CD4-positive, alpha-beta T cell treated with Interleukin-2 at 100 ng/mL for 4 hours (primary cell): ENCODE measurements at regions not wholly inside any gene's neighbourhood (a gene's known extent, or its start where the extent isn't known, plus 50 kb on each side); places are given as distances from the start of the nearest gene placed in this dataset.
"Not testable (repeated sequence)": the region's sequence is repeated elsewhere in the genome, so short reads cannot be mapped to it uniquely, and the experiment has no call there.

ENCODE experiments used
- DNase-seq: peaks from one replicate; pipeline ENCODE4 v3.0.0-alpha.2; 2020; ENCODE audit warnings: low spot score

GRCh38 chr4:141290771-141291170 is 70.1 kb downstream of the ZNF330 start:
- no peak for DNase-seq

DNA sequence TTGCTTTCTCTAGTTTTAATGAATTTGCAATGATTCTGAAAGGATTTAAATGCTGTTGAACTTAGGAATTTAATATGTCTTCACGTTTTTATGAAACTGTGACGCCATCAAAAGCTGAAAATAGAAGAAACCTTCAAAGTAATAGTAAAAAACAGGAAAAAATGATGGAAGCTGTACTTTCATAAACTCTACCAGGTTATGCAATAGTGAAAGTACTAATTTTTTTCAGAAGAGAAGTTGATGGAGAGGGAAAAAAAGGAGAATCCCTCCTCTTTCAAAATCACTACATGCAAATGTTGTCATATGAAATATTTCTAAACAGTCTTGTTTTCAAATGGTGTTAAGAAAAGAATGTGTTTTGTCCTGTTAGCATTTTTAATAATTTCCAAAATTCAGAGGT is 73.6 kb downstream of the ZNF330 start:
- no peak for DNase-seq

DNA sequence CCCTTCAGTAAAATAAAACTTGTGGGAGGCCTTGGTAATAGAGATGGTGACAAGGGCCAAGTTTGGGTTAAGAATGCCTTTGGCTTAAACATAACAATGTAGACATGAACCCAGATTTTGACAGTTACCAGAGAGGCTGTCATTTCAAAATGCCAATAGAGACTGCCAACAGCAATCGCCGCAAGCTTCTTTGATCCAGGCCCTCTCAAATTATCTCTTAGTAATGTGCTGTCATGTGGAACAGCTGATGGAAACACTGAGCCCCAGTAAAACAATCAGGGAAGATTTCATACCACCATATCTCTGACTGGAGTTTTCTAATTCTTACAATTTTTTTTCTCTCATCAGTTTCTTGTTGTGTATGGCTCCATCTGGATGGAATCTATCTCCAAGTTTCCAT is 80.5 kb downstream of the ZNF330 start:
- DNase-seq: no peak

- no peak for DNase-seq
These were observed 82.2 kb downstream of the ZNF330 start for GRCh38 chr4:141302924-141303323.

GRCh38 chr4:141304346-141304745 is 83.7 kb downstream of the ZNF330 start:
- no peak for DNase-seq

GRCh38 chr4:141306331-141306730 is 85.6 kb downstream of the ZNF330 start:
- no peak for DNase-seq

DNA sequence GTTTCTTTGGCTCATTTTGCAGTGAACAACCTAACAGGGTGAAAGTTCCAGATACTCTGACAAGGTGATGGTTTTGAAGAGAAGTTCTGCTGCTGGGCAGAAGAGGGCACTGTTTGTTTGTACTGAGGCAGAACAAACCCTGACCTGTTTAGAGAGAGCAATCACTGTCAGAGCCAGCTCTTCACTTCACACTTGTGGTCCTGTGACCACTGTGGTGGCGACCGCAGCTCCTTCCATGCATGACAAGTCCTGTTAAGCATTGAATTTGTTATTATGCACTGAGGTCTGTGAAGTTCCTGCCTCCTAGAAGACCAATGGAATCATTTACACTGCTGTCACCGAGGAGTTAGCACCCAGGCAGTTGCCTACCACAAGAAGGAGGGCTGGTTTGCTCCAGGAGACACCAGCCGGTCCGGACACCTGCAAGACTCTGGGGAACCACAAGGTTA is 86.6 kb downstream of the ZNF330 start:
- DNase-seq: peak; percentile 60

- DNase-seq: no peak
These were observed 89.2 kb downstream of the ZNF330 start for GRCh38 chr4:141309874-141310273.

GRCh38 chr4:141311246-141312204 is 90.8 kb downstream of the ZNF330 start:
- DNase-seq: no peak

GRCh38 chr4:141314627-141315026 is 93.9 kb downstream of the ZNF330 start:
- no peak for DNase-seq

DNA sequence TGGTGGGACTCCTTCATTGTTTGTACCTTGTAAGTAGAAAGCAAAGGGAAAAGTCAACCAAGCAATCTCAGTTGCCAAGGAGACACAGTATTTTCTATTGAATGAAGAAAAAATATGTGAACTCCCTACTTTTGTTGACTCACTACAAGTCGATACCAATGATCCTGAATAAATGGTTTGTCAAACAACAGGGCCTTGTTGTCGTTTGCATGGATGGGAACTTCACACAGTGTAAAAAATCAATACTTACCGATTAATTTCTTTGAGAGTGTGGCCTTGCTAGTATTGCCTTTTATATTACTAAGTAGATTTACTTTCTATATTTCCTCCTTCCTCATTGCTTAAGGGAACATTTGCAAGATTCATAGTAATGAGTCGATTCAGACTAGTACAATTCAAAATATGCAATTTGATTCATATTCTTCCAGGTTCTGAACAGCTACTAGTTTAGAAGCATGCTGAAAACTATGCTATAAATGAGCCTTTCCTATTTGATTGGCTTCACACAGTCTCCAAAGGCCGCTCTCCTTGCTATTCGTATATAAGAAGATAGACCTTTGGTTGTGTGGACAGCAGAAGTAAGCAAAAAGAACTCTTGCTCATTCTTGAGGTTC is 108.0 kb downstream of the ZNF330 start:
- no peak for DNase-seq

DNA sequence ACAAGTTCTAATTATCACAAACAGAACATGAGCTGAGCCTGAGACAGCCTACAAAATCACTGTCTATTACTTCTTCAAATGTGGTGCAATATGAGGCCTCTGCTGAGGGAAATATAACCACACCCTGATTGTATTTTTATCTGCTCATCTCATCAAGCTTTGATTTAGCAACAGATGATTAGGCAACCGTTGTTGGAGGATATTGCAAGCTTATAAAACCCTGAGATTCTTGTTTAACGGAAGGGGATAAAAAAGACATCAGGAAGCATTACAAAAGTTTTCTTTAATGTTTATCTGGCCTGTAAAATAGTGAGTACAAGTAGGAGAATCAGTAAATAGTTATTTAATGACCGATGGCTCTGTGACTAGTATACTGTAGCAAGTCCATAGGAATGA is 108.5 kb downstream of the ZNF330 start:
- DNase-seq: peak; percentile 11

GRCh38 chr4:141330616-141331015 is 109.9 kb downstream of the ZNF330 start:
- no peak for DNase-seq

DNA sequence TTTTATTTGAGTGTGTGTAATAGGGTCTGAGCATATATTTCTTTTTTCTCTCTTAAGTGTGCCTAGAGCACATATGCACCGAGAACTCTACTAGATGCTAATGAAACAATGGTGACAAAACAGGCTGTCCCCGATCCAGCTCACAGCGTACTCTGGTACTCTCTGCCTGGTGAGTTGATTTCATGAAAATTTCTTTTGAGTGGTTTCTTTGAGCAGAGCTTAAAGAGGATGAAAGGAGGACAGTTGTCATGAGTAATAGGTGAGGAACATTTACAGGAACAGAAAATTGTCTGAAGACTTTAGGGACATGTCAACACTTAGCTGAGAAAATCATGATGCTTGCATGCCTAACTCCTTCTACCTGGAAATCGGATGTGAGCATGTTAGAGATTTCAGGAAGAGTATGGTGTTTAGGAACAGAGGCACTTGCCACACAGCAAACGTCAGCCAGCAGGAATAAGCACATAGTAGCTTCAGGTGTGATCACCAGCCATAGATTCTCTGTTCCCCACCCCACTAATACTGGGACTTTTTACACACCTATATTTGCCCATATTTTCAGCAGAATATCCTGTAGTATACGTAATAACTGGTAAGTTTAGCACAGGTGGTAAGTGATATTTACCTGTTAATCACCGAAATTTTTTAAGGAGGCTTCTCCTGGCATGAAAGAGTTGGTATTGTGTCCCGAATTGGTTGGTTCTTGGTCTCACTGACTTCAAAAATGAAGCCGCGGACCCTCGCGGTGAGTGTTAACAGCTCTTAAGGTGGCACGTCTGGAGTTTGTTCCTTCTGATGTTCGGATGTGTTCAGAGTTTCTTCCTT is 111.1 kb downstream of the ZNF330 start:
- DNase-seq: no peak

- not testable (repeated sequence) for DNase-seq
These were observed 111.9 kb downstream of the ZNF330 start for GRCh38 chr4:141332359-141333181.

- not testable (repeated sequence) for DNase-seq
These were observed 112.9 kb downstream of the ZNF330 start for GRCh38 chr4:141333456-141334230.

DNA sequence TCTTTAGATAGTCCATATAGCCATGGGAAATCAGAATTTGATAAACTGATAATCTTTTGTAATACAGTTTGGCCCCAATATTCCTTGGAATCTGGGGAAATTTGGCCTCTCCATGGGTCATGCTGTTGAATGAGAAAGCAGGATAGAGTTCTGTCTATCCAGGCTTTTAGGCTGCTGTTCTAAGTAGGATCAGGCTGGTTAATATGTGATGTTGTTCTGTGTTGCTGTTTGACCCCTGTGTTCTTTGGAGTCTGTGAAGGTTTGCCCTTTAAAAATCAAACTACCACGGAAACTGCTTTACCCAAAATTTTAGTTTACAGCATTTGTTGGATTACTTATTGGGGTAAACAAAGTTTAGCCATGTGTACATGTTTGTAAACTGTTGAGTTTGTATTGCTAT is 114.5 kb downstream of the ZNF330 start:
- no peak for DNase-seq

DNA sequence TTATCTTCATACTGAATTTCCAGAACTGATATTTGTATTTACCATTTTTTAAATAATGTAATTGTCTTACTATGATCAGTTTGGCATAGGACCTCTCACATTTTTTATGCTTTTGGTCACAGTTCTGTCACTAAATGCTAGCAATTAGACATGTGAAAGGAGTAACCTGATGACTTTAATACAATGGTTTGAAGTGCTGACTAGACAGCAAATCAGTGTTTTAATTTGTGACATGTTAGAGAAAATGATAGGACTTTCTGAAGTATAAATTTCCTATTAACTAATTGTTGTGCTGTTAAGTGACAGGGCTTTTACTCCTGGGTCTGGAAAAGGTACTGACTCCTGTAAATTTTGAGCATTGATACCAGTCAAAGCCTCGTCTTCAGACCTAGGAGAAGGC is 117.5 kb downstream of the ZNF330 start:
- DNase-seq: no peak

DNA sequence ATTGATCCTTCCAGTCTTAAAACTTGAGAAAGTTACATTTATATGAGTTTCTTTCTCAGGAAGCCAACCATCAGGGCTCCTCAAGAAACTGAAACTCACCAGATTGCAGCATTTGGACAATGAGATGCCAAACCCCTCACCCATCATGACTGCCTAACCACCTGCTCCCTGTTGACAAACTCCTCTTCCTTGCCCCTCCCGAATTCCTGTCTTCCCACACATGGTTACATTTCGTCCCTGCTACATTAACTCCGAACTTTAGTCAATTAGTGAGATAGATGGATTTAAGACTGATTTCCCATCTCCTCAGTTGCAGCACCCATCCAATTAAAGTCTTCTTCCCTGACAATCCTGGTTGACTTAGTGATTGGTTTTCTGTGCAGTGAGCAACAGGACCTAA is 118.7 kb downstream of the ZNF330 start:
- no peak for DNase-seq

GRCh38 chr4:141339966-141340365 is 119.3 kb downstream of the ZNF330 start:
- no peak for DNase-seq

GRCh38 chr4:141340458-141340857 is 119.8 kb downstream of the ZNF330 start:
- DNase-seq: no peak
